ENCODE measurements at regions not wholly inside any gene's neighbourhood (a gene's known extent, or its start where the extent isn't known, plus 50 kb on each side); places are given as distances from the start of the nearest gene placed in this dataset.
"Not testable (repeated sequence)": the region's sequence is repeated elsewhere in the genome, so short reads cannot be mapped to it uniquely, and the experiment has no call there.

GRCh38 chr13:89514534-89515312, 1832.8 kb upstream of the MIR17HG start:
- DNase-seq, result no peak

GRCh38 chr13:89515948-89516347, 1831.5 kb upstream of the MIR17HG start:
- no peak for DNase-seq

GRCh38 chr13:89518289-89519077, 1829.0 kb upstream of the MIR17HG start:
- DNase-seq, result no peak

- DNase-seq, result no peak
Observed at GRCh38 chr13:89520468-89520867, 1827.0 kb upstream of the MIR17HG start.

GRCh38 chr13:89521672-89522071, 1825.8 kb upstream of the MIR17HG start:
- DNase-seq, result not testable (repeated sequence)

GRCh38 chr13:89541091-89542030, 1806.1 kb upstream of the MIR17HG start:
- no peak for DNase-seq

GRCh38 chr13:89550938-89551337, 1796.5 kb upstream of the MIR17HG start:
- no peak for DNase-seq

- no peak for DNase-seq
Observed at GRCh38 chr13:89554801-89555200, 1792.7 kb upstream of the MIR17HG start.

- DNase-seq, result no peak
Observed at GRCh38 chr13:89565476-89566100, 1781.9 kb upstream of the MIR17HG start.

GRCh38 chr13:89567025-89567424, 1780.5 kb upstream of the MIR17HG start:
- DNase-seq, result no peak

GRCh38 chr13:89568276-89568675, 1779.2 kb upstream of the MIR17HG start:
- no peak for DNase-seq

- no peak for DNase-seq
Observed at GRCh38 chr13:89568746-89569145, 1778.7 kb upstream of the MIR17HG start.

- DNase-seq, result no peak
Observed at GRCh38 chr13:89571676-89572075, 1775.8 kb upstream of the MIR17HG start.

- DNase-seq, result no peak
Observed at GRCh38 chr13:89574077-89574476, 1773.4 kb upstream of the MIR17HG start.

- DNase-seq, result no peak
Observed at GRCh38 chr13:89577301-89577700, 1770.2 kb upstream of the MIR17HG start.

GRCh38 chr13:89584058-89584620, 1763.3 kb upstream of the MIR17HG start:
- no peak for DNase-seq

GRCh38 chr13:89602655-89603054, 1744.8 kb upstream of the MIR17HG start:
- DNase-seq, result no peak

- no peak for DNase-seq
Observed at GRCh38 chr13:89603187-89603586, 1744.3 kb upstream of the MIR17HG start.

GRCh38 chr13:89609318-89609717, 1738.2 kb upstream of the MIR17HG start:
- no peak for DNase-seq

- no peak for DNase-seq
Observed at GRCh38 chr13:89610331-89610730, 1737.2 kb upstream of the MIR17HG start.

- no peak for DNase-seq
Observed at GRCh38 chr13:89610881-89611280, 1736.6 kb upstream of the MIR17HG start.

GRCh38 chr13:89627996-89628395, 1719.5 kb upstream of the MIR17HG start:
- DNase-seq, result no peak
